ENCODE measurements at regions not wholly inside any gene's neighbourhood (a gene's known extent, or its start where the extent isn't known, plus 50 kb on each side); places are given as distances from the start of the nearest gene placed in this dataset.

DNA sequence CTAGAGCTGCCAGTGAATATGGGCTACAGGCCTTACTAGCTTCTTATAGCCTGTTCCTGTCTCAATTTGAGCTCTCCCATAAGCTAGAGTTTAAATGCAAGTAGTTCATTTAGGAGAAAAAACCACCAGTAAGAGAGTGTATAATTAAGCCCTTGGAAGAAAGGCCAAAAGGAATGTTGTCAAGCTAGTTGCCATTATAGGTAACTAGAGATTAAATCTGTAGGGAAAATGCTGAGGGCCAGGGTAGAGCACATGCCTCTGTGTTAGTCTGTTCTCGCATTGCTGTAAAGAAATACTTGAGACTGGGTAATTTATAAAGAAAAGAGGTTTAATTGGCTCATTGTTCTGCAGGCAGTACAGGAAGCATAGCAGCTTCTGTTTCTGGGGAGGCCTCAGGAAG lies 410.2 kb downstream of the MID1IP1 start:
- Histone ChIP-seq H2BK120ac (ENCODE audit: low read depth, low read length) (no peak overlapping the region), H3K4ac (ENCODE audit: low read depth, low read length) (no peak overlapping the region), H2AK9ac (replicated peaks; ENCODE audit: low read depth, low read length, poor library complexity) (no peak overlapping the region), H3K23ac (ENCODE audit: low read depth, low read length) (no peak overlapping the region), H3K4me2 (ENCODE audit: low read depth, low read length) (no peak overlapping the region), H3K9me3 (ENCODE audit: control insufficient read depth, insufficient read depth, low read length) (no peaks in the 10 kb centered on the region), H2AFZ (replicated peaks; ENCODE audit: low read length, poor library complexity) (no peak overlapping the region), H3K14ac (replicated peaks; ENCODE audit: low read depth, low read length) (no peak overlapping the region), H2BK15ac (ENCODE audit: low read depth, low read length) (no peak overlapping the region), H4K8ac (ENCODE audit: low read depth in 2 of 2, low read length in 2 of 2) (no peak overlapping the region), H3K36me3 (ENCODE audit: control insufficient read depth, insufficient read depth, low read length) (no peaks in the 10 kb centered on the region), H2BK5ac (ENCODE audit: low read depth, low read length, poor library complexity, severe bottlenecking) (no peak overlapping the region), H2BK20ac (ENCODE audit: low read depth, low read length) (no peak overlapping the region), H3K4me1 (ENCODE audit: control insufficient read depth, insufficient read depth, low read length) (no peaks in the 10 kb centered on the region), H4K91ac (ENCODE audit: insufficient read depth, low read depth, low read length) (no peak overlapping the region), H3K56ac (ENCODE audit: extremely low read depth, insufficient read depth, low read length) (no peak overlapping the region), H4K20me1 (ENCODE audit: insufficient read depth, low read length) (no peaks in the 10 kb centered on the region), H3K27ac (ENCODE audit: insufficient read depth, low read length) (no peak overlapping the region), H4K5ac (ENCODE audit: low read depth, low read length) (no peak overlapping the region), H2AK5ac (ENCODE audit: low read depth, low read length) (no peak overlapping the region), H3K9me1 (ENCODE audit: insufficient read depth, low read length) (no peaks in the 10 kb centered on the region), H3K4me3 (ENCODE audit: insufficient read depth, low read depth, low read length) (no peak overlapping the region), H3K27me3 (ENCODE audit: control insufficient read depth, insufficient read depth, low read length) (peaks cover 8% of the 10 kb centered on the region), H3K79me1 (ENCODE audit: low read depth in 1 of 2, low read length in 2 of 2) (no peaks in the 10 kb centered on the region), H3K18ac (ENCODE audit: low read depth, low read length) (no peak overlapping the region), H3K9ac (ENCODE audit: low read depth, low read length) (no peak overlapping the region)
- TF ChIP-seq RFX5 (IDR thresholded peaks at IDR 0.05; ENCODE audit: low read depth, low read length), result no peak
- DNase-seq (no peak), ATAC-seq (ENCODE audit: low read depth) (no peak)
- no CpG with 5 or more reads among the region's 1 CpG for WGBS, 2 experiments (ENCODE audit: extremely low coverage in 2 of 2, insufficient read length in 1 of 2)
- ChIA-PET POLR2A (ENCODE audit: unreplicated experiment) (no interaction called here), CTCF (no interaction called here)
- in situ Hi-C loops (cut with MboI; ENCODE audit: low sequenced_read_pairs), result no loop called here
- intact Hi-C loops (cut with micrococcal nuclease), result no loop called here
- no TSS peak for BruUV-seq (replicated peaks)
- dilution Hi-C loops (cut with HindIII; ENCODE audit: low sequenced_read_pairs, unreplicated experiment), result no loop called here

Data from IMR-90 (cell line).